HepG2 (cell line): ENCODE measurements at regions not wholly inside any gene's neighbourhood (a gene's known extent, or its start where the extent isn't known, plus 50 kb on each side); places are given as distances from the start of the nearest gene placed in this dataset.

Source experiments
- ATAC-seq: fragments of 200-7000 bp; cut with Tn5 transposase; 3 replicates; pipeline ENCODE4 v1.9.1; 2020; ENCODE audit warnings: mild to moderate bottlenecking, moderate library complexity
- BruUV-seq: library from RNA; stranded (reverse); fragments of 400-500 nt; replicated peaks from 2 replicates; lab custom pipeline; 2021; lab: Mats Ljungman, UMichigan
- CTCF ChIA-PET: fragments of 300-600 bp; formaldehyde crosslinking; extraction: SDS; loops from one replicate; lab custom pipeline; 2021; ENCODE audit warnings: low total read pairs, inconsistent platforms, low intra/inter-chr PET ratio; lab: Yijun Ruan, JAX
- POLR2A ChIA-PET: fragments of 350-600 bp; sonication (Branson Sonifier 250); formaldehyde crosslinking; loops from one replicate; lab custom pipeline; 2020; ENCODE audit warnings: antibody characterized with exemption, inconsistent platforms; lab: Yijun Ruan, JAX
- DNase-seq: peaks from one replicate; pipeline ENCODE4 v3.0.0-alpha.2; 2015; ENCODE audit warnings: low spot score
- FAIRE-seq: peaks from 3 replicates; lab custom pipeline; 2011; peaks lifted over from hg19 to GRCh38; lab: Jason Lieb, UNC
- H2AFZ ChIP-seq: one replicate; pipeline ENCODE4 v1.6.1; 2011; ENCODE audit warnings: low read length, inconsistent platforms
- H3K27ac ChIP-seq: fragments of 300-600 bp; 3 replicates; pipeline ENCODE4 v1.8.0; 2011; ENCODE audit warnings: mixed run types, mild to moderate bottlenecking, mixed read lengths, low read length, inconsistent platforms; ENCODE audit not compliant: insufficient read depth; ENCODE audit errors: extremely low read length
- H3K27me3 ChIP-seq, 2 experiments: fragments of 200-600 bp in 1 of 2; 2 replicates in 1 of 2; 3 replicates in 1 of 2; pipeline versions ENCODE4 v1.6.0 to v1.8.0; 2011; ENCODE audit warnings: low read length in 2 of 2, mild to moderate bottlenecking in 2 of 2, moderate library complexity in 2 of 2, inconsistent platforms in 1 of 2; ENCODE audit not compliant: insufficient read depth in 2 of 2, control insufficient read depth in 1 of 2
- H3K36me3 ChIP-seq, 2 experiments: fragments of 200-600 bp in 1 of 2; replicated peaks in 1 of 2; 2 replicates in 1 of 2; 3 replicates in 1 of 2; pipeline versions ENCODE4 v1.5.1 to v1.8.0; 2011; ENCODE audit warnings: low read length in 2 of 2, inconsistent platforms in 1 of 2; ENCODE audit not compliant: insufficient read depth in 2 of 2, control insufficient read depth in 1 of 2
- H3K4me1 ChIP-seq: 2 replicates; pipeline ENCODE4 v1.5.1; 2012; ENCODE audit warnings: low read length, inconsistent platforms; ENCODE audit not compliant: insufficient read depth
- H3K4me2 ChIP-seq: 2 replicates; pipeline ENCODE4 v1.6.0; 2011; ENCODE audit warnings: low read depth, low read length, inconsistent platforms
- H3K4me3 ChIP-seq, 3 experiments: fragments of 200-600 bp in 1 of 3; sonication (generic), shearing (Covaris generic) in 1 of 3; replicated peaks in 1 of 3; 2 replicates each; pipeline ENCODE4 v1.5.1; 2011 to 2016; ENCODE audit warnings: low read length in 3 of 3, inconsistent platforms in 2 of 3, low read depth in 2 of 3, mild to moderate bottlenecking in 2 of 3, control low read depth in 1 of 3, mixed read lengths in 1 of 3; ENCODE audit not compliant: insufficient read depth in 1 of 3
- H3K79me2 ChIP-seq: one replicate; pipeline ENCODE4 v1.6.1; 2011; ENCODE audit warnings: low read length, inconsistent platforms; ENCODE audit not compliant: insufficient read depth
- H3K9ac ChIP-seq: 2 replicates; pipeline ENCODE4 v1.6.0; 2011; ENCODE audit warnings: mild to moderate bottlenecking, low read depth, low read length, inconsistent platforms; ENCODE audit not compliant: insufficient read depth
- H3K9me3 ChIP-seq: 2 replicates; pipeline ENCODE4 v1.5.1; 2012; ENCODE audit warnings: mild to moderate bottlenecking, low read length
- H4K20me1 ChIP-seq: 2 replicates; pipeline ENCODE4 v1.6.0; 2011; ENCODE audit warnings: inconsistent platforms, mild to moderate bottlenecking, low read length, moderate library complexity; ENCODE audit not compliant: insufficient read depth
- HDAC6 ChIP-seq: fragments of 200-600 bp; sonication (generic); IDR thresholded peaks from 2 replicates; pipeline ENCODE4 v1.7.0; 2017; ENCODE audit warnings: mild to moderate bottlenecking, antibody characterized with exemption, low read length, low read depth
- HMGA1 ChIP-seq: sonication (generic); formaldehyde crosslinking; conservative IDR thresholded peaks from 2 replicates; pipeline ENCODE4 v1.4.0; 2020; ENCODE audit warnings: missing genetic modification reagents
- IRF1 ChIP-seq: sonication (generic); formaldehyde crosslinking; IDR thresholded peaks from 2 replicates; pipeline ENCODE4 v1.4.0; 2020; ENCODE audit warnings: low read depth, mild to moderate bottlenecking, missing genetic modification reagents
- RNF219 ChIP-seq: sonication (generic); formaldehyde crosslinking; IDR thresholded peaks from 2 replicates; pipeline ENCODE4 v1.5.0; 2020; ENCODE audit warnings: mild to moderate bottlenecking, missing genetic modification reagents
- SRSF1 ChIP-seq: fragments of 200-400 bp; formaldehyde crosslinking; optimal IDR thresholded peaks from 2 replicates; pipeline ENCODE3; 2017; ENCODE audit warnings: mild to moderate bottlenecking, low read depth, low read length, moderate library complexity
- ZNF124 ChIP-seq: sonication (generic); formaldehyde crosslinking; IDR thresholded peaks from 2 replicates; pipeline ENCODE4 v1.4.0; 2020; ENCODE audit warnings: missing genetic modification reagents
- ZNF839 ChIP-seq: sonication (generic); formaldehyde crosslinking; IDR thresholded peaks from 2 replicates; pipeline ENCODE4 v1.4.0; 2020; ENCODE audit warnings: missing genetic modification reagents, mild to moderate bottlenecking, borderline replicate concordance
- WGBS: methylation state at CpG from one replicate; pipeline ENCODE4 v1.1.6; 2017; ENCODE audit warnings: low lambda C conversion rate; 5-methylcytosine and 5-hydroxymethylcytosine counted together
- in situ Hi-C: cut with HindIII; loops from 2 replicates; pipeline ENCODE4 v1.10.0; 2017; ENCODE audit warnings: low pct_unique_long_range_greater_than_20kb; ENCODE audit not compliant: extremely low pct_ligation_motif_present
- intact Hi-C: fragments of 100-400 bp; cut with micrococcal nuclease; formaldehyde crosslinking; loops from one replicate; pipeline ENCODE4 v1.10.0; 2022; ENCODE audit not compliant: unreplicated experiment

- Histone ChIP-seq H3K9me3 (peaks cover 6% of the 10 kb centered on the region; the same call in 1 of the 2 replicates), H3K4me2 (no peak overlapping the region), H3K79me2 (no peaks in the 10 kb centered on the region), H3K27ac (no peak overlapping the region), H2AFZ (no peak overlapping the region), H4K20me1 (no peaks in the 10 kb centered on the region), H3K9ac (no peak overlapping the region), H3K4me1 (no peaks in the 10 kb centered on the region), H3K36me3 (no peaks in the 10 kb centered on the region), H3K4me3 (no peak overlapping the region), H3K27me3 (no peaks in the 10 kb centered on the region)
- DNase-seq, result no peak
- WGBS, result 2% methylated on average over 4 of the region's 4 CpGs
- ATAC-seq, result no peak
- ChIA-PET CTCF (no interaction called here), POLR2A (no interaction called here)
- in situ Hi-C loops, result no loop called here
- TF ChIP-seq HMGA1 (CRISPR knock-in tag) (no peak), ZNF124 (CRISPR knock-in tag) (no peak), SRSF1 (no peak)
- intact Hi-C loops, result no loop called here
- BruUV-seq, result no TSS peak
- FAIRE-seq, result no peak
These were observed 592.5 kb downstream of the RPL10L start for GRCh38 chr14:46058964-46059563.

GRCh38 chr14:46057799-46058198 is 593.8 kb downstream of the RPL10L start:
- ATAC-seq (no peak), FAIRE-seq (no peak), DNase-seq (no peak)
- no peak overlapping the region for H2AFZ ChIP-seq
- no peak overlapping the region for H3K4me2 ChIP-seq
- no peak overlapping the region for H3K9ac ChIP-seq
- H3K79me2 ChIP-seq, result no peaks in the 10 kb centered on the region
- no TSS peak for BruUV-seq
- TF ChIP-seq ZNF839 (no peak), RNF219 (no peak), IRF1 (CRISPR knock-in tag) (no peak), HDAC6 (no peak)
- H3K27me3 ChIP-seq, result no peaks in the 10 kb centered on the region
- POLR2A ChIA-PET, result no interaction called here
- H3K4me1 ChIP-seq, result no peaks in the 10 kb centered on the region
- H4K20me1 ChIP-seq, result no peaks in the 10 kb centered on the region
- intact Hi-C loops (no loop called here), in situ Hi-C loops (no loop called here)
- H3K27ac ChIP-seq, result no peak overlapping the region
- CTCF ChIA-PET, result no interaction called here
- H3K36me3 ChIP-seq, result no peaks in the 10 kb centered on the region
- no peak overlapping the region for H3K4me3 ChIP-seq
- H3K9me3 ChIP-seq, result no peaks in the 10 kb centered on the region
